Endodermal cell (in vitro differentiated cells): ENCODE measurements at regions not wholly inside any gene's neighbourhood (a gene's known extent, or its start where the extent isn't known, plus 50 kb on each side); places are given as distances from the start of the nearest gene placed in this dataset.

Experiments used
- DNase-seq: peaks from one replicate; pipeline ENCODE4 v3.0.0-alpha.2; 2017
- H3K27ac ChIP-seq: 2 replicates; pipeline ENCODE4 v1.5.1; 2013; ENCODE audit warnings: mild to moderate bottlenecking, low read depth, low read length, moderate library complexity
- H3K27me3 ChIP-seq: 2 replicates; pipeline ENCODE4 v1.6.1; 2013; ENCODE audit warnings: mild to moderate bottlenecking, low read length, moderate library complexity; ENCODE audit not compliant: insufficient read depth, control insufficient read depth, poor library complexity, severe bottlenecking
- H3K36me3 ChIP-seq: 2 replicates; pipeline ENCODE4 v1.7.0; 2013; ENCODE audit warnings: mild to moderate bottlenecking, low read length, moderate library complexity; ENCODE audit not compliant: control insufficient read depth, insufficient read depth
- H3K4me1 ChIP-seq: one replicate; pipeline ENCODE4 v1.7.0; 2013; ENCODE audit warnings: low read length; ENCODE audit not compliant: control insufficient read depth, insufficient read depth
- H3K4me3 ChIP-seq: 2 replicates; pipeline ENCODE4 v1.5.1; 2013; ENCODE audit warnings: mild to moderate bottlenecking, low read length, moderate library complexity
- H3K9ac ChIP-seq: 2 replicates; pipeline ENCODE4 v1.6.1; 2013; ENCODE audit warnings: mild to moderate bottlenecking, low read length, moderate library complexity; ENCODE audit not compliant: poor library complexity, severe bottlenecking; ENCODE audit errors: extremely low read depth
- H3K9me3 ChIP-seq: 2 replicates; pipeline ENCODE4 v1.6.1; 2013; ENCODE audit warnings: mild to moderate bottlenecking, low read length, moderate library complexity; ENCODE audit not compliant: control insufficient read depth
- H3K27ac Mint-ChIP-seq: 2 replicates; pipeline ENCODE4 v1.8.0; 2020; ENCODE audit warnings: mixed read lengths
- H3K27me3 Mint-ChIP-seq: 2 replicates; pipeline ENCODE4 v1.8.0; 2021; ENCODE audit warnings: mild to moderate bottlenecking, mixed read lengths; ENCODE audit not compliant: insufficient read depth
- H3K36me3 Mint-ChIP-seq: 2 replicates; pipeline ENCODE4 v1.8.0; 2020; ENCODE audit warnings: low read depth, mixed read lengths
- H3K4me1 Mint-ChIP-seq: 2 replicates; pipeline ENCODE4 v1.8.0; 2020; ENCODE audit warnings: mixed read lengths
- H3K4me3 Mint-ChIP-seq: 2 replicates; pipeline ENCODE4 v1.8.0; 2020; ENCODE audit warnings: mild to moderate bottlenecking, moderate library complexity, mixed read lengths
- H3K9me3 Mint-ChIP-seq: 2 replicates; pipeline ENCODE4 v1.8.0; 2020; ENCODE audit warnings: mild to moderate bottlenecking, mixed read lengths
- CTCF ChIP-seq: fragments of 200-600 bp; sonication (generic); conservative IDR thresholded peaks from 2 replicates; pipeline ENCODE4 v1.5.0; 2021; ENCODE audit warnings: antibody characterized with exemption, mild to moderate bottlenecking
- WGBS, 2 experiments: methylation state at CpG; one replicate each; pipeline versions ENCODE4 v1.1.5 to v1.1.7; 2013; ENCODE audit warnings: missing lambda C conversion rate in 2 of 2, mixed read lengths in 1 of 2; ENCODE audit not compliant: insufficient coverage in 1 of 2, insufficient read length in 1 of 2; 5-methylcytosine and 5-hydroxymethylcytosine counted together

- no peaks in the 10 kb centered on the region for H3K36me3 Mint-ChIP-seq
- DNase-seq: no peak
- H3K9me3 Mint-ChIP-seq: peaks cover 16% of the 10 kb centered on the region
- H3K27me3 Mint-ChIP-seq: peaks cover 2% of the 10 kb centered on the region
- Histone ChIP-seq H3K36me3 (no peaks in the 10 kb centered on the region), H3K9me3 (peaks cover 6% of the 10 kb centered on the region), H3K27ac (no peak overlapping the region), H3K9ac (no peak overlapping the region), H3K27me3 (no peaks in the 10 kb centered on the region), H3K4me1 (peaks cover 5% of the 10 kb centered on the region), H3K4me3 (no peak overlapping the region)
- no peak for TF ChIP-seq CTCF
- no peak overlapping the region for H3K4me3 Mint-ChIP-seq
- H3K4me1 Mint-ChIP-seq: peaks cover 11% of the 10 kb centered on the region
- no peak overlapping the region for H3K27ac Mint-ChIP-seq
- WGBS, 2 experiments: 94% methylated on average over 4 of the region's 4 CpGs; no CpG with 5 or more reads in 1 of the 2 experiments
Measured at GRCh38 chr15:39059917-39060316, 495.3 kb upstream of the RASGRP1 start.

- Mint-ChIP-seq H3K27me3 (peaks cover 2% of the 10 kb centered on the region), H3K9me3 (peaks cover 16% of the 10 kb centered on the region), H3K27ac (peak overlapping the region; percentile 30), H3K36me3 (no peaks in the 10 kb centered on the region), H3K4me3 (no peak overlapping the region), H3K4me1 (peaks cover 5% of the 10 kb centered on the region)
- no peak for DNase-seq
- H3K4me3 ChIP-seq: peak overlapping the region; percentile 51
- no peak for TF ChIP-seq CTCF
- H3K9ac ChIP-seq: peak overlapping the region; percentile 9
- H3K27me3 ChIP-seq: no peaks in the 10 kb centered on the region
- 37 to 43% methylated on average over 5 to 6 of the region's 6 CpGs for WGBS, 2 experiments
- peaks cover 6% of the 10 kb centered on the region for H3K9me3 ChIP-seq
- H3K36me3 ChIP-seq: no peaks in the 10 kb centered on the region
- no peaks in the 10 kb centered on the region for H3K4me1 ChIP-seq
- no peak overlapping the region for H3K27ac ChIP-seq
Measured at GRCh38 chr15:39061952-39062464, 497.4 kb upstream of the RASGRP1 start.

GRCh38 chr15:39066677-39067076 is 502.1 kb upstream of the RASGRP1 start:
- H3K9me3 Mint-ChIP-seq: peaks cover 14% of the 10 kb centered on the region
- H3K9me3 ChIP-seq: peaks cover 6% of the 10 kb centered on the region
- peaks cover 3% of the 10 kb centered on the region for H3K4me1 Mint-ChIP-seq
- TF ChIP-seq CTCF: no peak
- DNase-seq: no peak
- H3K27me3 ChIP-seq: no peaks in the 10 kb centered on the region
- no peak overlapping the region for H3K4me3 Mint-ChIP-seq
- H3K27me3 Mint-ChIP-seq: peaks cover 2% of the 10 kb centered on the region
- H3K36me3 Mint-ChIP-seq: no peaks in the 10 kb centered on the region
- WGBS, 2 experiments: 100% methylated on average over 2 of the region's 3 CpGs; no CpG with 5 or more reads in 1 of the 2 experiments
- H3K36me3 ChIP-seq: no peaks in the 10 kb centered on the region
- no peak overlapping the region for H3K4me3 ChIP-seq
- no peak overlapping the region for H3K27ac ChIP-seq
- H3K9ac ChIP-seq: no peak overlapping the region
- H3K4me1 ChIP-seq: no peaks in the 10 kb centered on the region
- no peak overlapping the region for H3K27ac Mint-ChIP-seq
